ENCODE measurements at regions not wholly inside any gene's neighbourhood (a gene's known extent, or its start where the extent isn't known, plus 50 kb on each side); places are given as distances from the start of the nearest gene placed in this dataset.

GRCh38 chr5:124884114-124884513 is 137.7 kb upstream of the ZNF608 start:
- TF ChIP-seq CTCF (IDR thresholded peaks at IDR 0.05) (no peak), POLR2A (IDR thresholded peaks at IDR 0.05) (no peak)

Data from suprapubic skin (tissue), 3 donors.